ENCODE measurements at regions not wholly inside any gene's neighbourhood (a gene's known extent, or its start where the extent isn't known, plus 50 kb on each side); places are given as distances from the start of the nearest gene placed in this dataset.

GRCh38 chr6:102553214-102553613 lies 1159.7 kb downstream of the GRIK2 start:
- TF ChIP-seq CTCF (IDR thresholded peaks at IDR 0.05; ENCODE audit: insufficient read depth, low read length, poor library complexity, severe bottlenecking) (no peak), EZH2phosphoT487 (conservative IDR thresholded peaks at IDR 0.05; ENCODE audit: low read length) (no peak)
